GM21723 (cell line): ENCODE measurements at regions not wholly inside any gene's neighbourhood (a gene's known extent, or its start where the extent isn't known, plus 50 kb on each side); places are given as distances from the start of the nearest gene placed in this dataset.

Source experiments
- ATAC-seq: cut with Tn5 transposase; IDR thresholded peaks from one replicate; pipeline ENCODE4 v1.9.1; 2021; ENCODE audit warnings: mild to moderate bottlenecking, moderate library complexity; ENCODE audit not compliant: unreplicated experiment

DNA sequence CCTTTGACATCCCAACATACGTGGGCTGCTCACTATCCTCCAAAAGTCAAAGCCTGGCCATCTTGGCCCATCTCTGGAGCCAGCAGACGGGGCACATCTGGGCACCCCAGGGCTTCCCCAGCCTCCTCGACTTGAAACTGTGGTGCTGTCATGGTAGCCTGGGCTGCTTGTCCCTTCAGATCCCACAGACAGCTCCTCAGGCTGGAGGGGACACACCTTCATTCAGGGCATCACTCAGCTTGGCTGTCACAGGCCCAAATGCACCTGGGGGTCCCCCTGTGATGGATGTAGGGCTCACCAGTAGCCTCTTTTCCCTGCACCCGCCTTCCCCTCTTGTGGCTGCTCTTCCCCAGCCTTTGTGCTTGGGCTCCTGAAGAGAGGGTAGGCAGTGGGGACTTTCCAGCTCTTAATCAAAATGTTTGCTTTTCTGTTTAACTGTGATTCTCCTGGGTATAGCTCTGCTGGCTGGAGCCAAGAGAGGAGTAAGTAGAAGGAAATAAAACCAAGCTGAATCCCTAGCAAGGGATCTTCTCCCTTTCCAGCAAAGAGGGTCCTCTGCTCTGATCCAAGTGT, 92.3 kb downstream of the GYPC start:
- ATAC-seq, result peak; percentile 42

DNA sequence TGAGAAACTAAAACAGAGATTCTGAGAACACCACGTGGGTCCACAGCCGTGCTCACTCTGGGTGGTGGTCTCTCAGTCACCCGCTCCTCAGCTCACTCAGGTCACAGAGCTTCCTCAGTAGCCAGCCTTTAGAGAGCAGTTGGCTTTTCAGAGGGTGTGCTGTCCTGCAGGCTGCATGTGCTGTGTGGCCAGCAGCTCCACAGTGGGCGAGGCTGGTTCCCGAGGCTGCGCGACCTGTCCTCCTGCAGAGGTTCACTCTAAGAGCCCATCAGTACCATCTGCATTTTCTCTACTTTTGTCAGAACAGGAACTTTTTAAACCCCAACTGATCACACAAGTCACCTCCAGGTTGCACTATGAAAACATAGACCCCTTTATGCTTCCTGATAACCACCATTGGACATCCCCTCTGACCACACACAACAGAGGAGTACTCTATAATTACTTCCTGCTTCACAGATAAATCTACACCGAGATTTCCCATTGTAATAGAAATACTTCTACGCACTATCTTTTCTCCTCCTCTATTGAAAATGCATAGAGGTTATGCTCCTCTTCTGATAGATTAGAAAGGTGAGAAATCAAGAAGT, 93.1 kb downstream of the GYPC start:
- no peak for ATAC-seq

DNA sequence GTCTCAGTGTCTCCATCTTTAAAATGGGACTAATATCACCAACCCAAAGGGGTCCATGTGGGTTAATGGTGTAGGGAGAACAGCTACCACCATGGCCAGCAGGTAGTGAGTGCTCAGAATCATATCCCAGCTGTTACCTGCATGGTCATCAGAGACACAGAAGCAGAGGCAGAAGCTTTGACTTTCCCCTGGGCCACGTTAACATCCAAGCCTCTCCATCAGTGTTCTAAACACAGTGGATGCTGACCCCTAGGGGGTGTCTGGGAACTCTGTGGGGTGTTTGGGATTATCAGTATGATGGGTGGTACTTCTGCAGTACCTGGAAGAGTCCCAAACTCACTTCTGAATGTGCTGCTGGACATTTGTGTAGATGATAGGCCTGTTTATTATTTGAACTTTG, 93.6 kb downstream of the GYPC start:
- ATAC-seq, result peak; percentile 54

DNA sequence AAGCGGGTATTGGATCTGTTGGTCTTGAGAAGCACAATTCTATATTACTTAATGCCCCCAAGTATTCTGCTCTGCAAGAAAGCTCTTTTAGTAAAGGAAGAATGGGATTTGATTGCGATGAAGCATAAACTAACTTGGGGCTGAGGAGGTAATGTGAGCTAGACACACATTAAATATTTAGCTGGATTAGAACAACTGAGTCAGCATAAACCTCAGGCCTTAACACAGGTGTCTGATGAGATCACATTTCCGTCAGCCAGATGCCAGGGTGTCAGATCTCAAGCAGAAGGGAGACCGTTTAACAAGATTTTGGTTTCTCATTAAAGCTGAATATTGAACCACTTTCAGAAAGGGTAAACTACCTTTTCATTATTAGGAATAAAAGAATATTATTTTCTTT, 94.5 kb downstream of the GYPC start:
- ATAC-seq, result no peak

DNA sequence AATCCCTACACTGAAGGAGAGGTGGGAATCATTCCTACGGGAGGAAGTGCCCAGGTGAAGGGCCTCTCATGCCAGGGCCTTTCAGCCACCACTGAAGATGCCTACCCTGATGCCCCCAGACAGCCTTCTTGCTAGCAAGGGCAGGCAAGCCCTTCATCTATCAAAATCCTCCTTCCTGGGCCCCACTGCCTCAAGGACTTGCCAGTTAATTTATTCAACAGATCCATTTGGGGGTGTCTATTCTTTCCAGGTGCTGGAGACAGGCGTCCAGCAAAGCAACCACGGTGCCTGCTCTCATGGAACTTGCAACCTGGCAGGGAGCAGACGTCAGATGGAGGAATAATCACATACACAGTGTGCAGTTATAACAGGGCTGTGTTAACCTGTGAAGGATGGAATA, 95.5 kb downstream of the GYPC start:
- ATAC-seq, result no peak

DNA sequence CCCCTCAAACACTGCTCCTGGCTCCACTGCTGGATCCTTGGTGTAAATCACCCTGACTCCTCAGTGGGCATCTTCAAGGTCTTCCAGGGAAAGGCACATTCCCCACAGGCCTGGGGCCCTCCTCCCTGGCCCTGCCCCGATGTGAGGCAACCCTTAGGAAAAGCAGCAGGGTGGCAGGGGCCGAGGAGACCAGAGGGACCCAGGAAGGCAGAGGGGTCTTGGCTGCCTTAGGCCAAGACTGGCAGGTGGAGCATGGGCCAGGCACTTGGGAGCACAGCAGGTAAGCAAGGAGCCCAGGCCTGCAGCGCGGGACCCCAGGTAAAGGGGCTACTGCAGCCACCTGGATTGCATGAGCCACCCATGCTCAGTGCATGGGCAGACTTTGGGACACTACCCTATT, 96.9 kb downstream of the GYPC start:
- no peak for ATAC-seq

DNA sequence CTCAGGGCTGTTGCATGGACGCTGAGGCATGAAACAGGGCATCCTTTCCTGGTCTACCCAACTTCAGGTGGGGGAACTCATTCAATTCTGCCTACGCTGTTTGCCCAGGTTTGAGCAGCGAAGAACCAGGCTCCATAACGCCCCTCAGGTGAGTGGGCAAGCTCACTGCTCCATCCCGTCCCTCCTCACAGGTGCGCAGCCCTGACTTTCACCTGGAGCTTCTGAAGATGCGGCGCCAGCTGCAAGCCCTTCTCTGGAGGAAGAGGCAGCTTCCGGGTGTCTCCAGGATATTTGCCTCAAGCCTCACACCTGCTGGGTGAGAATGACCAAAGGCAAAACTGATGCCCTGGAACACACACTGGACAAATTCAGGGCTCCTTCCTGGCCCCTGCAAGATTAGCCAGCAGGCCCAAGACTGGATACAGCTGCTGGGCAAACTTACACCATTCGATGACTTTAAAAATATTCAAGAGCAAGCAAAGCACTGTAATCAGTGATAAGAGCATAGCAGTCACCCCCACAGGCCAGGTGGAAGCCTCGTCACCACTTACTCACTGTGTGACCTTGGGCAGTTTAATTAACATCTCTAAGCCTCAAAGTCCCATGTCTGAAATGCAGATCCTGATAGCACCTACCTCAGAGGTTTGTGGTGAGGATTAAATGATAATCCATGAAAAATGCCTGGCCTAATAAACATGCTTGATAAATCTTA, 97.7 kb downstream of the GYPC start:
- ATAC-seq, result no peak

DNA sequence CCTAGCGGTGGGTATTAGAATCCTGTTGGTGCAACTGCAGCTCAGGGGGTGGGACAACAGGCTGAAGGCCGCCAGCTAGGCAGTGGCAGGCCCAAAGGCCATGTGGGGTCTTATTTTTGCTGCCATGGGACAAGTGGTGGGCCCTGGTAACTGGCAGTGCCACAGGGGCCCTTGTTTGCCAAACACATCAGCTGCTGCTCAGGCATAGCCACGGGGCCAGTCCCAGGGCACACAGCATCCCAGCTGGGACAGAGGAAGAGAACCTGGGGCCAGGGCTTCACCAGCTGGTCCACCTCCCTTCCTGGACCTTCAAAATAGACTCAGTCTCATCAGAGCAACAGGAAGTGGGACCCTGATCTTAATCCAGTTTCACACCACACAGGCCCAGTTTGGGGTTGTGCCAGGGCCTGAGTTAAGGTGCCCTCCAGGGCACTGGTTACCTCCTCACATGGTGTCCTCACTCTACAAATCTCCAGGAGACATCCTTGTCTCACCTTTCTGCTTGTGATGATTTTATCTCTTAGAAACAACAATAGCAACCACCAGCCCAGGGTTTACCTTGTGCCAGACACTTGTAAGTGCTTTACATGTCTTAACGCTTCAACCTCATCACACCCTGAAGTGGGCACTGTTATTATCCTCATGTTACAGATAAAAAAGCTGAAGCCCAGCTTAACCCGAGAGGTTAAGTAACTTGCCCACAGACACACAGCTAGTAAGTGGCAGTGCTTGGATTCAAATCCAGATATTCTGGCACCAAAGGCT, 98.5 kb downstream of the GYPC start:
- ATAC-seq, result no peak

DNA sequence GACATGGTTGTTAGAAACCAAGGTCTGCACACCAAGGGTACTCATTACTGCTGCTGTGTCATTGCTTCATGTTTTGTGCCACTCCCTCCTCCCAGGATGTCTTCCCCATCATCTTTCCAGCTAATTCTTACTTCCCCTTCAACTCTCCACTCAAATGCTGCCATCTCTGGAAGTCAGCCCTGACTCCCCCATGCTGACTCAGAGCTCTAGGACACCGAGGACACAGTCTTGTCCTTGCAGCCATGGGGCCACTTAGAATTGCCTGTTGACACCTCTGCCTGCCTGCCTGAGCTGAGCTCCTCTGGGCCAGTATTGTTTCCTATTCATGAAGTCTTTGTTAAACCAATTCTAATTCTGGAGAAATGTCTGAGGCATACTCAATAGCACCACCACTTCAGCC, 100.2 kb downstream of the GYPC start:
- no peak for ATAC-seq

DNA sequence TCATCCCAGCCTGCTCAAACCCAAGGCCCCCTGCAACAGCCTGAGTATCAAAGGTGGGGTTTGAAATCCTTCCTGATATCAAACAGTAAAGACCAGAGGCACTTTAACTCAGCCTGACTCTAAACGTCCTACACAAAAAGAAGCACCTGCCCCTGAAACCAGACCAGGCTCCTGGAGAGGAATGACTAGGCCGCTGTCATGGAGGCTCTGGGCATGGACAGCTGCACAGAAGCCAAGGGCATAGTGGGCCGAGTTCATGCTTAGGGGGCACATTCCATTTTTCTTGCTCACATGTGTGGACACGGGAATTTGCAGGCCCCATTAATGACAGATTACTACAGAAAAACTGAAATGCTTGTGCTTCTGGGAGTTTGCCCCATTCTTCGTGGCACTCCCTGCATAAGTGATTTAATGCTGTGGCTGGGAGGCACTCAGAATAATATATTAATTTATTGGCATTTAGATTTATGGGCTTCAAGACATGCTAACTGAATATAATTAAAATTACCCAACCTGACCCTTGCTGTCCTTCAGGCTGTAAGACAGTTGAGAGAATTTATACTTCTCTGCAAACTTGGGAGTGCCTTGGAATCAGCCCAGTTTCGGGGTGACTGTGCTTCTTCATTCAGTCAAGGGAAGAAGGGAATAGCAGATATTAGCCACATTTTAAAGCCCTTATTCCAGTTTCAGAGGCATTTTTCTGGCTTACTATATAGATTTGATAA, 105.5 kb downstream of the GYPC start:
- ATAC-seq, result no peak

DNA sequence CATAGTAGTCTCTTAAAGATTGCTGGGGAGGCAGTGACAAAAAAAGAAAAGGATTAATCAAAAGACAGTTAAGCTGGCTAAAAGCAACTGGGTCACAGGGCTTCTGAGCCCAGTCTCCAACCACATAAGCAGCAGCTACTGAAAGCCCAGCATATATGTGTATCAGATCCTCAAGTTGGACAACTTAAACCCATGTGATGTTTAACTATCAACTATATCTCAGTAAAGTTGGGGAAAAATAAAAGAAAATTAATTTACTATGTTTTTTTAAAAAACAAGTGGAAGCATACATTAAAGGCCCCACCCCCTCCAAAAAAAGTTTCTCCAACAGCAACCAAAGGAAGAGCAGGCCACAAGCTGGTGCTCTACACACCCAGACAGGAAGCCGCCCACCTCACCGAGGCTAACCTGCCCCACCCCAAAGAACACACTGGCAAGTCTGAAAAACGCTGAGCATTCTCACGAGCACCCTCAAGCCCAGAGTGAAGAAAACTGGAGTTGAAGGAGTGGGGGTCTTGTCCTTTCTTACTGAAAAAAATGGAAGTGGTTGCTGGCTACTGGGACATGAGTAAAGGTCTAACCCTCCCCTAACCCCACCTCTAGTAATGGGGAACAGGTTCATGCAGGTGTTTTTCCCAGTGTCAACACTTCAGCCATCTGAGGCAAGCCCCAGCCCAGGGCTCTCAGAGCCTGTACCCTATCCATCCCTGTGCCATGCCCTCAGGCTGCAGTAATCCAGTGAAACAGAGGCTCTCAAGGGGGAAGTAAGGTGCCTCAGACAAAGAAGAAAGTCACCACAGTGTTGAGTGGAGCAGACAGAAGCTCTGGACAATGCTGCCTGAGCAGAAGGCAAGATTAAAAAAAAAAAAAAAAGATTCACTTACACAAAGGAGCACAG, 106.3 kb downstream of the GYPC start:
- no peak for ATAC-seq

DNA sequence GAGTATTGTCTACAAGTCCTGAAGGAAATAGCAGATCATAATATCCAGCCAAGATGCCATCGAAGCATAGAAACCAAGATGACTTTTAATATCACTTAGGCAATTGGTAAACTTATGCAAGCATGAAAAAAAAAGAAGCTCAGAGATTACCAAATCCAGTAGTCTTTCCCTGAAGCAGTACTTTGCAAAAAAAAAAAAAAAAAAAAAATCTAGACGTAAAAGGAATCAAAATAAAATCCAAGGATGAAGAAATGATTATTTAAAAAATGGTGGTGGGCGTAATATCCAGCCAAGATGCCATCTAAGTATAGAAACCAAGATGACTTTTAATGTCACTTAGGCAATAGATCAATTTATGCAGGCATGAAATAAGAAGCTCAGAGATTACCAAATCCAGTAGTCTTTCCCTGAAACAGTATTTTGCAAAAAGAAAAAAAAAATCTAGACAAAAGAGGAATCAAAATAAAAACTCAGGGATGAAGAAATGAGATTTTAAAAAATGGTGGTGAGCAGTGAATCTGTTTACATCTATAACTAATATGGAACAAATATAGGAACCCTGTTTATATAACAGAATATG, 108.8 kb downstream of the GYPC start:
- ATAC-seq, result no peak

DNA sequence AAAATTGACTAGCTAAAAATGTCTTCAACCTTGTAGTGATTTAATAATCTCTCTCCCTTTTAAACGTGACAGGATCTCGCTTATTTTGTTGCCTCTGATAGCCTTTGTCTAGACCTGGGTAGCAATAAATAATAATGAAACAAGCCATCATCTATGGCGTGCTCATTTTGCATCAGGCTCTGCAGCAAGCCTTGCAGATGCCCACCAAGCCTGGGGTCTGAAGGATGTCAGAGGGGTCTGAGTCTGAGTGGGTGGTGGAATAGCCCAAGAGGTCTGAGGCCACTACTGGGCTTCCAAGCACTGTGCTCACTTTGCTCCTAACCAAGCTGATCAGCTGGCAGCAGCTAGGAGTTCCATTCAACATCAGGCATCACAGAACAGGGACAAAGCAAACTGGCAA, 109.4 kb downstream of the GYPC start:
- ATAC-seq, result no peak

DNA sequence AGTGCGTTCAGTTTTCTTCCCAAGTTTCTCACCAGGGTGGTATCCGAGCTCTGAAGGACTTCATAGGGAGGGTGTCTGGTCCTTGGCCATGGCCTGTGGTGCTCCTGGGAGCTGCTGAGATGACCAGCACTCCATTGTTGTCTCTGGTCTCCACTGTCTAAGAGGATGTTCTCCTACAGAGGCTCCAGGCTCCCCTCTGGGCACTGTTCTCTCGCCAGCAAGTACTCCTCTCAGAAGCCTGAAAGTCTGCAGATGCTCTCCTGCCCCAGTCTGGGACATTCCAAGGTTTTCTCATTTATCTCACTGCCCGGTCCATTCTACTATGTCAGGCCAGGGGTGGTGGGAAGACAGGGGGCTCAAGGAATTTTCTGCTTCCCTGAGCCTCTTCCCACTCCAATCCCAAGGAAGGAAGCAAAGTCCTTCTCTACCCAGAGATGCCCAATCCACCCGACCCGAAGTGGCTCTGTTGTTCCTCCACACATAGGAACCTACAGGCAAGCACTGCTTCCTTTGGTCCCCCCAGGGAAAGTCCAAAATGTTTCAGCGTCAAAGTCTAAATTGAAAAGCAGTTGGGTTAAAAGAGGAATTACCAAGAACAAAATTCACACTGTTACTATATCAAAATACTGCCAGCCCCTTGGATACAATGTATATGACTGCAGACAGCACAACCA, 110.5 kb downstream of the GYPC start:
- no peak for ATAC-seq

DNA sequence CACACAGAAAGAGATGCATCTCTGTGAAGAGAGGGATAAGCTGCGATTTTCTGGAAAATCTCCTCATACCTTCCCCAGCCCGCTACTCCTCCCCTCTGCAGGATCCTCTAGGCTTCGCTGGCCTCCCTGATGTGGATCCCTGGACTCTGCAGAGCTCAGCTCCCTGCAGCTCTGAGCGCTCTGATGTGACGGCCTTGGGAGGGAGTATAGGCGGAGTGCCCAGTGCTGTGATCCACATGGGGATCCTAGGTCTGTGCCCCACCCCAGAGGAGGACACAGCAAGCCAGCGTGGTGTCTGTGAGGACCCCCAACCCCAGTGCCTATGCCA, 111.0 kb downstream of the GYPC start:
- ATAC-seq, result no peak

DNA sequence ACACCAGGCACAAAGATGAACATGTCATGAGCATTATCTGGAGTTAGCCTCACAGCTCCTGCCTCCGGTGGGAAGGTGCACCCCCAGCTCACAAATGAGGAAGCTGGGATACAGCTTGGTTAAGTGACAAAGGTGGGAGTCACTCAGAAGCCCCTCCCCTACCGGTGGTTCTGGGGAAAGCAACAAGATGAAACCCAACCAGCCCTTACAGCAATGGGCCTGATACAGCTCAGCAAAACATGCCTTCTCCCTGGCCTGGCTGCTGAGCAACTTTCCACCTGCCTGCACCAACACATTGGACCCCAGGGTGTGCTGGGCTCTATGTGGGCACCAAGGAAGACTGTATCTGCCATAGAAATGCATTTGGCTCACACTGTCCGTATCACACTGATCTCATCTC, 113.2 kb downstream of the GYPC start:
- ATAC-seq, result no peak

DNA sequence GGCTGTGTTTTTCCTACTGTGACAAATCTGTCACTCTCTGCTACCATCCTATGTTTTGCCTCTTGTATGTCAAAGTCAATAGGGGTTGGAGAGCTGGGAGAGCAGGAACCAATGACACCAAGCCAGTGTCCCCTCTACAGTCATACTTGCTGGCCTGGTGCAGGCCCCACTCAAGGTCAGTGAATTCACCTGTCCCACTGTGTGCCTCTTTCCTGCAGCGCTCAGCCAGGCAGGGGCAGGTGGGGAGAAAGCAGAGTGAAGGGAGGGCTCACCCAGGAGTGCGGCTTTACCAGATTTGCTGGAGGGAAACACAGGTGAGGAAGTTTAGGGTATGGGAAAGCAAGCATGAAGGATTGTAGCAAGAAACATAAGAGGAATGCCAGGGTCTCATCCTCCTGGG, 114.5 kb downstream of the GYPC start:
- ATAC-seq, result no peak

DNA sequence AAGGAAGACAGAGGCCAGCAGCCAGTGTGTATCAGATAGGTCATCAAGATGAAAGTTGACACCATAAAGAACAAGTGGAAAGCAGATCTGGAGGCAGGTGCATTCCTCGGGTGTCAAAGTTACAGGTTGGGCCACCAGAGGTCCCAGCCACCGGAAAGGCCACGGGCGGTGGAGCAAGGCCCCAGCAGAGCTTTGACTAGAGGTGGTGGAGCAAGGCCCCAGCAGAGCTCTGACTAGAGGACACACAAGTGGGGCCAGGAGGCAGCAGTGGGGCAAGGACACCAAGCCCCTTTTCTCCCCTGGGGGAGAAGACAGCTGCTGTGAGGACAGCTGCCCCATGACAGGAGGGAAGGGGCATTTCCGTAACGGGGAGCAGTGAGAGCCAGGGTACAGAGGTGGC, 115.1 kb downstream of the GYPC start:
- no peak for ATAC-seq

DNA sequence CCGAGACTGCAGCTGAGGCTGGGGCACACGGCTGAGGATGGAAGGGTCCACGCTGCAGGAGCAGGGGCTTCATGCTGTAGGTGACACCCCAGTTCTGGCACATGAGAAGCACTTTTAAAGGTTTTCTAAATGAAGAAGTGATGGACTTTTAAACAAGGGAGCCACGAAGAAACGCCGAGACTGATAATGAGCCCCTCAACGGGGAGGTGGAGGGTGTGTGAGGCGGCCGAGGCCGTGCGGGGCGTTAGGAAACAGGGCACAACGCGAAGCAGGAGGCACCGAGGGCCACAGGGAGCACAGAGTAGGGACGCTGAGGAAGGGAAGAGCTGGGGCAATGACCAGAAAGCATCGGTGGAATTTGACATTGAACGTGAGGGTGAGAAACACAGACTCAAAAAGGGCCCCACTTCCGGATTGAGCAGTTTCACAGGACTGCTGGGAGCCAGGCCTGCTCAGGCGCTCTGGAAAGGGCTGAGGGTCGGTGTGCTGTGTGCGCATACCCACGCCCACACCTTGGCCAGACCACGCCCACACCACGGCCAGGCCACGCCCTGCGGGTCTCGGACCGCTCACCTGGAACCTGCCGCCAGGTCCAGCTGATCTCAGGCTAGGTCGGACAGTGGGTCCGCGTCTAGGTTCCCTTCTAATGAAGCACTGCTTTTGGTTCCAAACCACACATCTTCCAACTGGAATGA, 115.7 kb downstream of the GYPC start:
- no peak for ATAC-seq
